K562 (cell line): ENCODE measurements at regions not wholly inside any gene's neighbourhood (a gene's known extent, or its start where the extent isn't known, plus 50 kb on each side); places are given as distances from the start of the nearest gene placed in this dataset.

Source experiments
- ATAC-seq: fragments of 200-7000 bp; cut with Tn5 transposase; 3 replicates; pipeline ENCODE4 v1.9.1; 2020; ENCODE audit warnings: moderate library complexity
- BruUV-seq: library from RNA; stranded (reverse); fragments of 400-500 nt; replicated peaks from 2 replicates; lab custom pipeline; 2021; lab: Mats Ljungman, UMichigan
- CTCF ChIA-PET: fragments of 300-600 bp; formaldehyde crosslinking; extraction: SDS; loops from one replicate; lab custom pipeline; 2021; ENCODE audit warnings: low intra/inter-chr PET ratio; lab: Yijun Ruan, JAX
- POLR2A ChIA-PET: fragments of 300-600, 350-650 bp; sonication (Branson Sonifier 250); formaldehyde crosslinking; extraction: SDS; loops from one replicate; lab custom pipeline; 2021; ENCODE audit warnings: antibody characterized with exemption, inconsistent platforms; lab: Yijun Ruan, JAX
- DNase-seq, 4 experiments: peaks; one replicate each; pipeline versions ENCODE4 v3.0.0 to v3.0.0-alpha.2; 2011 to 2018; ENCODE audit warnings: low spot score in 3 of 4, mixed read lengths in 3 of 4; ENCODE audit errors: extremely low read depth in 1 of 4
- FAIRE-seq: peaks from 2 replicates; lab custom pipeline; 2011; peaks lifted over from hg19 to GRCh38; lab: Jason Lieb, UNC
- H2AFZ ChIP-seq: 2 replicates; pipeline ENCODE4 v1.6.0; 2011; ENCODE audit warnings: low read depth, low read length, control low read depth, inconsistent platforms
- H3K27ac ChIP-seq: fragments of 200-600 bp; 3 replicates; pipeline ENCODE4 v1.8.0; 2011; ENCODE audit warnings: low read depth, mild to moderate bottlenecking, control low read depth, inconsistent platforms, low read length, moderate library complexity, mixed read lengths; ENCODE audit errors: extremely low read depth
- H3K27me3 ChIP-seq, 2 experiments: fragments of 300-600 bp in 1 of 2; 2 replicates in 1 of 2; 3 replicates in 1 of 2; pipeline versions ENCODE4 v1.6.0 to v1.8.0; 2011; ENCODE audit warnings: inconsistent platforms in 2 of 2, low read length in 2 of 2, mild to moderate bottlenecking in 1 of 2, mixed read lengths in 1 of 2, moderate library complexity in 1 of 2; ENCODE audit not compliant: control insufficient read depth in 2 of 2, insufficient read depth in 2 of 2
- H3K36me3 ChIP-seq: fragments of 300-600 bp; 3 replicates; pipeline ENCODE4 v1.8.0; 2011; ENCODE audit warnings: mild to moderate bottlenecking, low read length, inconsistent platforms; ENCODE audit not compliant: control insufficient read depth, insufficient read depth
- H3K4me1 ChIP-seq, 2 experiments: fragments of 200-600 bp in 1 of 2; replicated peaks in 1 of 2; 2 replicates in 1 of 2; 3 replicates in 1 of 2; pipeline versions ENCODE4 v1.5.1 to v1.8.0; 2011; ENCODE audit warnings: inconsistent platforms in 2 of 2, low read length in 2 of 2, mild to moderate bottlenecking in 1 of 2, mixed read lengths in 1 of 2, moderate library complexity in 1 of 2; ENCODE audit not compliant: control insufficient read depth in 2 of 2, insufficient read depth in 2 of 2
- H3K4me2 ChIP-seq: 2 replicates; pipeline ENCODE4 v1.6.1; 2011; ENCODE audit warnings: low read length, control low read depth, inconsistent platforms, mixed read lengths; ENCODE audit not compliant: insufficient read depth
- H3K4me3 ChIP-seq: fragments of 200-600 bp; sonication (generic), shearing (Covaris generic); 2 replicates; pipeline ENCODE4 v1.5.1; 2016; ENCODE audit warnings: control low read depth, inconsistent platforms
- H3K79me2 ChIP-seq: fragments of 200-600 bp; 3 replicates; pipeline ENCODE4 v1.8.0; 2011; ENCODE audit warnings: low read length, inconsistent platforms; ENCODE audit not compliant: control insufficient read depth, insufficient read depth
- H3K9ac ChIP-seq, 2 experiments: 2 replicates each; pipeline versions ENCODE4 v1.6.0 to v1.6.1; 2011; ENCODE audit warnings: low read depth in 2 of 2, low read length in 2 of 2, control low read depth in 1 of 2, inconsistent platforms in 1 of 2, mild to moderate bottlenecking in 1 of 2, mixed read lengths in 1 of 2; ENCODE audit not compliant: insufficient read depth in 1 of 2
- H3K9me1 ChIP-seq: one replicate; pipeline ENCODE4 v1.6.0; 2011; ENCODE audit warnings: inconsistent platforms, mild to moderate bottlenecking, low read length, moderate library complexity; ENCODE audit not compliant: control insufficient read depth, insufficient read depth
- H3K9me3 ChIP-seq: replicated peaks from 2 replicates; pipeline ENCODE4 v1.5.1; 2011; ENCODE audit warnings: low read depth, low read length, inconsistent platforms; ENCODE audit not compliant: control insufficient read depth, insufficient read depth
- H4K20me1 ChIP-seq: replicated peaks from 2 replicates; pipeline ENCODE4 v1.6.1; 2011; ENCODE audit warnings: low read length, inconsistent platforms, mixed read lengths; ENCODE audit not compliant: control insufficient read depth, insufficient read depth
- BCLAF1 ChIP-seq, 2 experiments: fragments of 450-650 bp in 1 of 2; IDR thresholded peaks; 2 replicates each; pipeline ENCODE4 v1.6.1; 2011 to 2017; ENCODE audit warnings: low read depth in 2 of 2, antibody characterized with exemption in 1 of 2, borderline replicate concordance in 1 of 2, low read length in 1 of 2, mild to moderate bottlenecking in 1 of 2, mixed read lengths in 1 of 2; ENCODE audit not compliant: control insufficient read depth in 1 of 2
- MAZ ChIP-seq, 2 experiments: fragments of 450-650 bp in 1 of 2; sonication (generic) in 1 of 2; formaldehyde crosslinking; IDR thresholded peaks in 1 of 2; conservative IDR thresholded peaks in 1 of 2; 2 replicates each; pipeline versions ENCODE4 v1.4.0 to v1.5.0; 2020; ENCODE audit warnings: mild to moderate bottlenecking in 1 of 2, missing genetic modification reagents in 1 of 2
- NR2C2 ChIP-seq, 2 experiments: fragments of 200-800 bp in 1 of 2; sonication (Bioruptor generic) in 1 of 2; sonication (generic) in 1 of 2; formaldehyde crosslinking in 1 of 2; IDR thresholded peaks; 2 replicates each; pipeline versions ENCODE4 v1.6.1 to v1.8.0; 2016 to 2022; ENCODE audit warnings: mild to moderate bottlenecking in 1 of 2, missing compliant biosample characterization in 1 of 2, missing genetic modification characterization in 1 of 2, missing genetic modification reagents in 1 of 2
- RBM15 ChIP-seq: fragments of 200-400 bp; formaldehyde crosslinking; IDR thresholded peaks from 2 replicates; pipeline ENCODE4 v1.6.1; 2018; ENCODE audit warnings: mild to moderate bottlenecking, low read length, moderate library complexity; ENCODE audit not compliant: insufficient read depth
- SUPT5H ChIP-seq: fragments of 450-650 bp; IDR thresholded peaks from 2 replicates; pipeline ENCODE4 v1.6.1; 2016
- TBL1XR1 ChIP-seq, 2 experiments: IDR thresholded peaks; 2 replicates each; pipeline ENCODE4 v1.6.1; 2012; ENCODE audit warnings: improper control_type of control experiment in 2 of 2, low read length in 2 of 2, mild to moderate bottlenecking in 1 of 2
- VEZF1 ChIP-seq: fragments of 200-800 bp; sonication (Bioruptor generic); IDR thresholded peaks from 2 replicates; pipeline ENCODE4 v1.6.1; 2017; ENCODE audit warnings: missing genetic modification characterization, missing compliant biosample characterization
- ZNF561 ChIP-seq: fragments of 450-650 bp; formaldehyde crosslinking; conservative IDR thresholded peaks from 2 replicates; pipeline ENCODE4 v1.4.0; 2020; ENCODE audit warnings: mild to moderate bottlenecking, moderate library complexity
- ZZZ3 ChIP-seq: fragments of 450-650 bp; IDR thresholded peaks from 2 replicates; pipeline ENCODE4 v1.6.1; 2016; ENCODE audit warnings: antibody characterized with exemption, mild to moderate bottlenecking, moderate library complexity
- WGBS: fragments of 100-300 bp; shearing (Covaris generic); methylation state at CpG from one replicate; pipeline ENCODE4 v1.1.6; 2016; ENCODE audit warnings: low coverage, mixed read lengths; ENCODE audit not compliant: insufficient coverage; ENCODE audit errors: missing lambda C conversion rate; 5-methylcytosine and 5-hydroxymethylcytosine counted together
- in situ Hi-C: fragments of 300-500 bp; cut with MboI; formaldehyde crosslinking; loops from 4 replicates; pipeline ENCODE4 v1.15.0; 2018; ENCODE audit warnings: inconsistent platforms, mixed read lengths
- intact Hi-C: fragments of 100-400 bp; cut with micrococcal nuclease; formaldehyde crosslinking; loops from 2 replicates; pipeline ENCODE4 v1.14.2; 2022

GRCh38 chr6:11349880-11350279 is 117.4 kb upstream of the NEDD9 start (continued):
- TF ChIP-seq BCLAF1 (IDR thresholded peaks at IDR 0.05; ENCODE audit: borderline replicate concordance in 1 of 2, control insufficient read depth in 1 of 2, low read depth in 2 of 2, low read length in 1 of 2) (no peak), SUPT5H (no peak), ZNF561 (CRISPR knock-in tag) (no peak), RBM15 (no peak), ZZZ3 (no peak), TBL1XR1 (IDR thresholded peaks at IDR 0.05; ENCODE audit: low read length in 2 of 2) (no peak)

GRCh38 chr6:11346516-11346915 is 114.0 kb upstream of the NEDD9 start:
- intact Hi-C loops: no loop called here
- no peak overlapping the region for H2AFZ ChIP-seq
- no TSS peak for BruUV-seq
- H3K79me2 ChIP-seq: no peaks in the 10 kb centered on the region
- no peak overlapping the region for H3K4me2 ChIP-seq
- ATAC-seq (no peak), DNase-seq (no peak), FAIRE-seq (no peak)
- no peak overlapping the region for H3K27ac ChIP-seq
- peaks cover 0 to 10% of the 10 kb centered on the region in 2 experiments; a peak in 2 of 5 replicates for H3K27me3 ChIP-seq
- H3K36me3 ChIP-seq: no peaks in the 10 kb centered on the region
- TF ChIP-seq NR2C2 (CRISPR knock-in tag; IDR thresholded peaks at IDR 0.05): no peak
- TF ChIP-seq NR2C2 (tag; IDR thresholded peaks at IDR 0.05): no peak
- TF ChIP-seq VEZF1 (CRISPR knock-in tag): peak; percentile 42; the same call in 1 of the 2 replicates
- TF ChIP-seq MAZ (CRISPR knock-in tag; conservative IDR thresholded peaks at IDR 0.05 in 1 of 2, IDR thresholded peaks at IDR 0.05 in 1 of 2): 0 out of 4 replicates have a peak, but pooled peaks of 1 of the 2 experiments have one; percentile 18
- ChIA-PET CTCF (no interaction called here), POLR2A (no interaction called here)
- no peaks in the 10 kb centered on the region for H4K20me1 ChIP-seq
- no peaks in the 10 kb centered on the region for H3K4me1 ChIP-seq
- in situ Hi-C loops: no loop called here
- H3K9me3 ChIP-seq: no peaks in the 10 kb centered on the region
- H3K9me1 ChIP-seq: no peaks in the 10 kb centered on the region
- WGBS: 0% methylated on average over 1 of the region's 1 CpG
- H3K9ac ChIP-seq: no peak overlapping the region
- H3K4me3 ChIP-seq: no peak overlapping the region
